Muscle of leg (tissue), 3 donors: ENCODE measurements at regions not wholly inside any gene's neighbourhood (a gene's known extent, or its start where the extent isn't known, plus 50 kb on each side); places are given as distances from the start of the nearest gene placed in this dataset.

Experiments
- DNase-seq: peaks from one replicate; pipeline ENCODE4 v3.0.0; 2013
- H3K27ac ChIP-seq: one replicate; pipeline ENCODE4 v1.5.1; 2013; ENCODE audit warnings: mild to moderate bottlenecking, low read length, control low read depth
- H3K27me3 ChIP-seq: one replicate; pipeline ENCODE4 v1.6.1; 2013; ENCODE audit warnings: low read length; ENCODE audit not compliant: control insufficient read depth, insufficient read depth
- H3K36me3 ChIP-seq: one replicate; pipeline ENCODE4 v1.6.1; 2013; ENCODE audit warnings: low read length; ENCODE audit not compliant: control insufficient read depth, insufficient read depth
- H3K4me1 ChIP-seq: one replicate; pipeline ENCODE4 v1.6.1; 2013; ENCODE audit warnings: low read length; ENCODE audit not compliant: control insufficient read depth, insufficient read depth
- H3K4me3 ChIP-seq: one replicate; pipeline ENCODE4 v1.5.1; 2013; ENCODE audit warnings: low read length, control low read depth
- H3K9me3 ChIP-seq: replicated peaks from 2 replicates; pipeline ENCODE4 v1.6.1; 2013; ENCODE audit warnings: low read depth, low read length; ENCODE audit not compliant: control insufficient read depth
- WGBS: methylation state at CpG from one replicate; pipeline ENCODE4 v1.1.5; 2013; ENCODE audit warnings: missing lambda C conversion rate; ENCODE audit not compliant: insufficient coverage; 5-methylcytosine and 5-hydroxymethylcytosine counted together

- Histone ChIP-seq H3K27ac (no peak overlapping the region), H3K27me3 (no peaks in the 10 kb centered on the region), H3K4me1 (no peaks in the 10 kb centered on the region), H3K36me3 (no peaks in the 10 kb centered on the region), H3K4me3 (no peak overlapping the region), H3K9me3 (peaks cover 3% of the 10 kb centered on the region)
- DNase-seq = no peak
- WGBS = no CpG with 5 or more reads among the region's 3 CpGs
Observed at GRCh38 chr6:112980676-112981075, 633.5 kb downstream of the RFPL4B start.

GRCh38 chr6:112983713-112984261 is 636.7 kb downstream of the RFPL4B start:
- no peak overlapping the region for H3K27ac ChIP-seq
- no peaks in the 10 kb centered on the region for H3K27me3 ChIP-seq
- no peaks in the 10 kb centered on the region for H3K4me1 ChIP-seq
- H3K9me3 ChIP-seq = no peaks in the 10 kb centered on the region
- DNase-seq = no peak
- no CpG with 5 or more reads among the region's 1 CpG for WGBS
- H3K4me3 ChIP-seq = no peak overlapping the region
- H3K36me3 ChIP-seq = no peaks in the 10 kb centered on the region

- Histone ChIP-seq H3K4me1 (no peaks in the 10 kb centered on the region), H3K27me3 (no peaks in the 10 kb centered on the region), H3K27ac (no peak overlapping the region), H3K4me3 (no peak overlapping the region), H3K36me3 (no peaks in the 10 kb centered on the region), H3K9me3 (no peaks in the 10 kb centered on the region)
- 100% methylated on average over 1 of the region's 2 CpGs for WGBS
- DNase-seq = no peak
Observed at GRCh38 chr6:112984899-112985298, 637.8 kb downstream of the RFPL4B start.

- no CpG with 5 or more reads among the region's 2 CpGs for WGBS
- peak; percentile 26 for DNase-seq
- H3K27me3 ChIP-seq = no peaks in the 10 kb centered on the region
- H3K27ac ChIP-seq = no peak overlapping the region
- H3K4me3 ChIP-seq = no peak overlapping the region
- H3K36me3 ChIP-seq = no peaks in the 10 kb centered on the region
- H3K4me1 ChIP-seq = no peaks in the 10 kb centered on the region
- H3K9me3 ChIP-seq = no peaks in the 10 kb centered on the region
Observed at GRCh38 chr6:112986321-112986720, 639.2 kb downstream of the RFPL4B start.

- no peaks in the 10 kb centered on the region for H3K4me1 ChIP-seq
- no peak for DNase-seq
- no CpG with 5 or more reads among the region's 1 CpG for WGBS
- no peaks in the 10 kb centered on the region for H3K36me3 ChIP-seq
- no peak overlapping the region for H3K27ac ChIP-seq
- H3K4me3 ChIP-seq = no peak overlapping the region
- H3K27me3 ChIP-seq = no peaks in the 10 kb centered on the region
- H3K9me3 ChIP-seq = no peaks in the 10 kb centered on the region
Observed at GRCh38 chr6:112988748-112989147, 641.6 kb downstream of the RFPL4B start.

GRCh38 chr6:112990971-112991370 is 643.8 kb downstream of the RFPL4B start:
- H3K4me3 ChIP-seq = no peak overlapping the region
- H3K27me3 ChIP-seq = no peaks in the 10 kb centered on the region
- DNase-seq = no peak
- H3K27ac ChIP-seq = no peak overlapping the region
- H3K9me3 ChIP-seq = no peaks in the 10 kb centered on the region
- H3K4me1 ChIP-seq = no peaks in the 10 kb centered on the region
- H3K36me3 ChIP-seq = no peaks in the 10 kb centered on the region

GRCh38 chr6:112991912-112992311 is 644.8 kb downstream of the RFPL4B start:
- Histone ChIP-seq H3K27ac (no peak overlapping the region), H3K4me1 (no peaks in the 10 kb centered on the region)

GRCh38 chr6:112997421-112998085 is 650.4 kb downstream of the RFPL4B start:
- Histone ChIP-seq H3K9me3 (no peaks in the 10 kb centered on the region), H3K4me1 (no peaks in the 10 kb centered on the region), H3K4me3 (no peak overlapping the region), H3K27ac (no peak overlapping the region), H3K27me3 (no peaks in the 10 kb centered on the region), H3K36me3 (no peaks in the 10 kb centered on the region)
- WGBS = no CpG with 5 or more reads among the region's 3 CpGs
- DNase-seq = peak; percentile 60

More at GRCh38 chr6:112991912-112992311, 644.8 kb downstream of the RFPL4B start:
- Histone ChIP-seq H3K4me3 (no peak overlapping the region), H3K27me3 (no peaks in the 10 kb centered on the region), H3K36me3 (no peaks in the 10 kb centered on the region), H3K9me3 (no peaks in the 10 kb centered on the region)
- no peak for DNase-seq
- WGBS = no CpG with 5 or more reads among the region's 4 CpGs

GRCh38 chr6:113004054-113004453 is 656.9 kb downstream of the RFPL4B start:
- no peaks in the 10 kb centered on the region for H3K4me1 ChIP-seq
- H3K27ac ChIP-seq = no peak overlapping the region
- H3K9me3 ChIP-seq = no peaks in the 10 kb centered on the region
- 40% methylated on average over 1 of the region's 1 CpG for WGBS
- H3K36me3 ChIP-seq = no peaks in the 10 kb centered on the region
- H3K27me3 ChIP-seq = no peaks in the 10 kb centered on the region
- no peak overlapping the region for H3K4me3 ChIP-seq
- DNase-seq = no peak

- no peak for DNase-seq
Observed at GRCh38 chr6:113004470-113005270, 657.5 kb downstream of the RFPL4B start.

More at GRCh38 chr6:113004470-113005270, 657.5 kb downstream of the RFPL4B start:
- Histone ChIP-seq H3K36me3 (no peaks in the 10 kb centered on the region), H3K27me3 (no peaks in the 10 kb centered on the region), H3K4me1 (no peaks in the 10 kb centered on the region), H3K9me3 (no peaks in the 10 kb centered on the region), H3K27ac (no peak overlapping the region), H3K4me3 (no peak overlapping the region)
- WGBS = no CpG with 5 or more reads among the region's 3 CpGs
